Natural killer cell (primary cell): ENCODE measurements at regions not wholly inside any gene's neighbourhood (a gene's known extent, or its start where the extent isn't known, plus 50 kb on each side); places are given as distances from the start of the nearest gene placed in this dataset.

Experiments
- ATAC-seq, 3 donors: fragments of 150-1000 bp in 2 of 3; fragments of 200-7000 bp in 1 of 3; cut with Tn5 transposase; 1 replicate in 1 of 3; 2 replicates in 2 of 3; pipeline ENCODE4 v1.10.0; 2021; ENCODE audit warnings: mild to moderate bottlenecking in 2 of 3, moderate library complexity in 2 of 3
- DNase-seq, 2 donors: peaks; one replicate each; pipeline versions ENCODE4 v3.0.0 to v3.0.0-alpha.2; 2013 to 2021; ENCODE audit warnings: mixed read lengths in 1 of 2
- H3K27ac ChIP-seq: one replicate; pipeline ENCODE4 v1.5.1; 2013; ENCODE audit warnings: mild to moderate bottlenecking, low read length
- H3K27me3 ChIP-seq: one replicate; pipeline ENCODE4 v1.6.1; 2013; ENCODE audit warnings: low read length; ENCODE audit not compliant: control insufficient read depth, insufficient read depth
- H3K36me3 ChIP-seq: one replicate; pipeline ENCODE4 v1.6.1; 2013; ENCODE audit warnings: low read length; ENCODE audit not compliant: control insufficient read depth, insufficient read depth
- H3K4me1 ChIP-seq: one replicate; pipeline ENCODE4 v1.6.1; 2013; ENCODE audit warnings: low read length; ENCODE audit not compliant: control insufficient read depth, insufficient read depth
- H3K4me3 ChIP-seq: one replicate; pipeline ENCODE4 v1.5.1; 2013; ENCODE audit warnings: low read length
- H3K9me3 ChIP-seq: one replicate; pipeline ENCODE4 v1.6.1; 2013; ENCODE audit warnings: low read length; ENCODE audit not compliant: control insufficient read depth, insufficient read depth
- H3K27ac Mint-ChIP-seq, 2 donors: one replicate each; pipeline ENCODE4 v1.8.0; 2022; ENCODE audit warnings: mild to moderate bottlenecking in 2 of 2, mixed read lengths in 2 of 2, moderate library complexity in 1 of 2
- H3K27me3 Mint-ChIP-seq, 2 donors: one replicate each; pipeline ENCODE4 v1.8.0; 2022; ENCODE audit warnings: low read depth in 2 of 2, mixed read lengths in 2 of 2
- H3K36me3 Mint-ChIP-seq: one replicate; pipeline ENCODE4 v1.8.0; 2022; ENCODE audit warnings: mixed read lengths
- H3K4me1 Mint-ChIP-seq, 2 donors: one replicate each; pipeline ENCODE4 v1.8.0; 2022; ENCODE audit warnings: mixed read lengths in 2 of 2
- H3K4me3 Mint-ChIP-seq: one replicate; pipeline ENCODE4 v1.8.0; 2022; ENCODE audit warnings: mild to moderate bottlenecking, moderate library complexity, mixed read lengths
- H3K9me3 Mint-ChIP-seq, 2 donors: one replicate each; pipeline ENCODE4 v1.8.0; 2022; ENCODE audit warnings: mixed read lengths in 2 of 2
- CTCF ChIP-seq: fragments of 200-600 bp; IDR thresholded peaks from one replicate; pipeline ENCODE4 v1.8.0; 2022; ENCODE audit warnings: antibody characterized with exemption
- WGBS: methylation state at CpG from one replicate; pipeline ENCODE4 v1.1.7; 2013; ENCODE audit warnings: missing lambda C conversion rate; ENCODE audit not compliant: insufficient coverage; 5-methylcytosine and 5-hydroxymethylcytosine counted together
- intact Hi-C: fragments of 100-400 bp; cut with micrococcal nuclease; formaldehyde crosslinking; loops from one replicate; pipeline ENCODE4 v1.14.2; 2022

- intact Hi-C loops: loop anchor here (1.0 to 2.0 kb wide), 2 partner anchors 142 to 353 kb away; partner anchors contain the start of genes ZNF66 and ZNF737
- no peaks in the 10 kb centered on the region for H3K36me3 ChIP-seq
- peak overlapping the region; percentile 68 for H3K4me3 ChIP-seq
- Mint-ChIP-seq H3K9me3 (no peaks in the 10 kb centered on the region), H3K4me3 (peak overlapping the region; percentile 98), H3K4me1 (peaks cover 12 to 18% of the 10 kb centered on the region in 2 donors), H3K36me3 (no peaks in the 10 kb centered on the region), H3K27me3 (no peaks in the 10 kb centered on the region), H3K27ac (peak overlapping the region; percentile 86 to 93)
- 13% methylated on average over 43 of the region's 44 CpGs for WGBS
- H3K4me1 ChIP-seq: peaks cover 14% of the 10 kb centered on the region
- no peaks in the 10 kb centered on the region for H3K27me3 ChIP-seq
- no peak for ATAC-seq
- no peak for TF ChIP-seq CTCF
- peak overlapping the region; percentile 52 for H3K27ac ChIP-seq
- no peaks in the 10 kb centered on the region for H3K9me3 ChIP-seq
- peak; percentile 28 to 58 for DNase-seq
Measured at GRCh38 chr19:20423381-20424197, 142.0 kb downstream of the ZNF737 start.

- no peaks in the 10 kb centered on the region for H3K36me3 ChIP-seq
- H3K4me3 ChIP-seq: no peak overlapping the region
- ATAC-seq (no peak), DNase-seq (no peak)
- Mint-ChIP-seq H3K4me3 (peak overlapping the region; percentile 98), H3K36me3 (no peaks in the 10 kb centered on the region), H3K27me3 (no peaks in the 10 kb centered on the region), H3K27ac (no peak overlapping the region), H3K9me3 (no peaks in the 10 kb centered on the region), H3K4me1 (peaks cover 12 to 18% of the 10 kb centered on the region in 2 donors)
- H3K27me3 ChIP-seq: no peaks in the 10 kb centered on the region
- H3K4me1 ChIP-seq: peaks cover 14% of the 10 kb centered on the region
- no peaks in the 10 kb centered on the region for H3K9me3 ChIP-seq
- H3K27ac ChIP-seq: no peak overlapping the region
- WGBS: 97% methylated on average over 22 of the region's 22 CpGs
- TF ChIP-seq CTCF: no peak
- intact Hi-C loops: loop anchor here (1.0 to 2.0 kb wide), 2 partner anchors 143 to 354 kb away; partner anchors contain the start of genes ZNF66 and ZNF737
Measured at GRCh38 chr19:20422216-20423205, 143.1 kb downstream of the ZNF737 start.

DNA sequence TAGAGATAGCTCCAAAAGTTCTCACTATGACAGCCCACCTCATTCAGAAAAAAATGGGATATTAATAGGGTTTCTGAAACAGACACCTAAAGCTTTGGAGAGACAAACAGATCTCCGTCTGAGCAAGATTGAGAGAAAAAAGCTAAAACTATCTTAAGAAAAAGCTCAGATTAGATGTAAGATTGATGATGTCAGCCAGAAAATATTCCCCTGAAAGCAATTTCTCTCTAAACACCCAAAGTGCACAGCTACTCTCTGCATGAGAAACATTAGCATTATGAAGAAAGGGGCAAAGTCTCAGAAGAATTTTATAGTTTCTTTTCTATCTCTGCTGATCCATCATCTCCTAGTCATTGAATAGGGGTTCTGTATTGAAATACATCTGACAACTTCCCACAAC is 148.9 kb downstream of the ZNF737 start:
- WGBS: no CpG with 5 or more reads among the region's 1 CpG
- no peak for TF ChIP-seq CTCF
- intact Hi-C loops: no loop called here
- no peaks in the 10 kb centered on the region for H3K4me1 Mint-ChIP-seq
- H3K9me3 Mint-ChIP-seq: no peaks in the 10 kb centered on the region
- DNase-seq (no peak), ATAC-seq (no peak)
- no peak overlapping the region for H3K4me3 Mint-ChIP-seq
- H3K27ac ChIP-seq: no peak overlapping the region
- no peaks in the 10 kb centered on the region for H3K36me3 ChIP-seq
- H3K27me3 Mint-ChIP-seq: no peaks in the 10 kb centered on the region
- no peak overlapping the region for H3K27ac Mint-ChIP-seq
- H3K27me3 ChIP-seq: no peaks in the 10 kb centered on the region
- H3K36me3 Mint-ChIP-seq: no peaks in the 10 kb centered on the region
- H3K9me3 ChIP-seq: no peaks in the 10 kb centered on the region
- no peaks in the 10 kb centered on the region for H3K4me1 ChIP-seq
- H3K4me3 ChIP-seq: no peak overlapping the region
